ENCODE measurements at regions not wholly inside any gene's neighbourhood (a gene's known extent, or its start where the extent isn't known, plus 50 kb on each side); places are given as distances from the start of the nearest gene placed in this dataset.

DNA sequence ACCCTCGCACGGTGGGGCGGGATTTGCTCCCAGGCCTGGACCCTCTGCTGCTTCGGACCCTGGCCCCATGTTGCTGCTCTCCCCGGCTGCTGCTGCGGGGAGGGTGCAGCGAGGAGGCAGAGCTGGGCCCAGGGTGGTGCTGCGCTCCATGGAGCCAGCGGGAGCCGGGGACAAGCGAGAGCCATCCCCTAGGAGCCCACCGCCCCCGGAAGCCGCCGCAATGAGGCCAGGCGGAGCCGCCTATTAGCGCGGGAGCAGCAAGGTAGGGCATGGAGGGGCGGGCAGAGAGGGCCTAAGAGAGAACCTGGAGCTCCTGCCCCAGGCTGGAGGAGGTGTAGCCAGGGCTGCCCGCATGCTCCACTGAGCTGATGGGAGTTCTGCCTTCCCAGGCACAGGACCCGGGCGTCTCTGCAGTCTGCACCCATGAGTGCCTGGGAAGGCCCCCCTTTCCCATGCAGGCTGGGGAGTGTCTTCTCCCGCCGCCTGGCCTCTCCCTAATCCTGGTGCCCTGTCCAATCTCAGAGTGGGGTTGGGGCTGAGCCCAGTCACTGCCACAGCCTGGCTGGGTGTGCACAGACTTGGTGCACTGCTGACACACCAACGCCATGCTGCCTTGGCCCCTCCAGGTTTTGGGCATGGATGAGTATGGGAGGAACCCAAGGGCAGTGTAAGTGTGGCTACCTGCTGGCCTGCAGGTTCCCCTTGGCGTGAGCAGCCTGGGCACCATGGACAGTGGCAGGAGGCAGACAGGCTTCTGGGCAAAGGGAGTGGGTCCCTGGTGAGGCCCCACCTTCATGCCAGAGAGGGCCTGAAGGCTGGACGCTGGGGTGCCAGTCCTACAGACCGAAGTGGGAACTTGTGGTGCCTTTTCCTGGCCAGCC is 360.6 kb upstream of the MAP3K7 start:
- TF ChIP-seq, protein P1, sequence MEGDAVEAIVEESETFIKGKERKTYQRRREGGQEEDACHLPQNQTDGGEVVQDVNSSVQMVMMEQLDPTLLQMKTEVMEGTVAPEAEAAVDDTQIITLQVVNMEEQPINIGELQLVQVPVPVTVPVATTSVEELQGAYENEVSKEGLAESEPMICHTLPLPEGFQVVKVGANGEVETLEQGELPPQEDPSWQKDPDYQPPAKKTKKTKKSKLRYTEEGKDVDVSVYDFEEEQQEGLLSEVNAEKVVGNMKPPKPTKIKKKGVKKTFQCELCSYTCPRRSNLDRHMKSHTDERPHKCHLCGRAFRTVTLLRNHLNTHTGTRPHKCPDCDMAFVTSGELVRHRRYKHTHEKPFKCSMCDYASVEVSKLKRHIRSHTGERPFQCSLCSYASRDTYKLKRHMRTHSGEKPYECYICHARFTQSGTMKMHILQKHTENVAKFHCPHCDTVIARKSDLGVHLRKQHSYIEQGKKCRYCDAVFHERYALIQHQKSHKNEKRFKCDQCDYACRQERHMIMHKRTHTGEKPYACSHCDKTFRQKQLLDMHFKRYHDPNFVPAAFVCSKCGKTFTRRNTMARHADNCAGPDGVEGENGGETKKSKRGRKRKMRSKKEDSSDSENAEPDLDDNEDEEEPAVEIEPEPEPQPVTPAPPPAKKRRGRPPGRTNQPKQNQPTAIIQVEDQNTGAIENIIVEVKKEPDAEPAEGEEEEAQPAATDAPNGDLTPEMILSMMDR (conservative IDR thresholded peaks at IDR 0.05; ENCODE audit: low read depth, low read length), result no peak
- TF ChIP-seq EZH2 (IDR thresholded peaks at IDR 0.05; ENCODE audit: low read length, unreplicated experiment) (no peak), EZH2phosphoT487 (IDR thresholded peaks at IDR 0.05; ENCODE audit: borderline replicate concordance, low read length) (no peak)

Measured in PC-3 (cell line).